Osteoblast (primary cell): ENCODE measurements at regions not wholly inside any gene's neighbourhood (a gene's known extent, or its start where the extent isn't known, plus 50 kb on each side); places are given as distances from the start of the nearest gene placed in this dataset.

ENCODE experiments used
- DNase-seq: peaks from one replicate; pipeline ENCODE4 v3.0.0; 2011; ENCODE audit warnings: low spot score, mixed read lengths; ENCODE audit not compliant: insufficient read length; ENCODE audit errors: missing footprints
- H2AFZ ChIP-seq: 2 replicates; pipeline ENCODE4 v1.6.0; 2011; ENCODE audit warnings: mild to moderate bottlenecking, low read length
- H3K27ac ChIP-seq: 2 replicates; pipeline ENCODE4 v1.5.1; 2011; ENCODE audit warnings: mild to moderate bottlenecking, low read depth, low read length, moderate library complexity
- H3K27me3 ChIP-seq: 2 replicates; pipeline ENCODE4 v1.6.0; 2012; ENCODE audit warnings: mild to moderate bottlenecking, control low read depth, inconsistent platforms, low read length, moderate library complexity; ENCODE audit not compliant: insufficient read depth
- H3K36me3 ChIP-seq: 2 replicates; pipeline ENCODE4 v1.5.1; 2011; ENCODE audit warnings: mild to moderate bottlenecking, low read length, control low read depth, moderate library complexity; ENCODE audit not compliant: insufficient read depth
- H3K4me1 ChIP-seq: 2 replicates; pipeline ENCODE4 v1.5.1; 2011; ENCODE audit warnings: mild to moderate bottlenecking, low read length, control low read depth, moderate library complexity; ENCODE audit not compliant: insufficient read depth
- H3K4me2 ChIP-seq: 2 replicates; pipeline ENCODE4 v1.6.0; 2011; ENCODE audit warnings: mild to moderate bottlenecking, low read length; ENCODE audit not compliant: insufficient read depth
- H3K4me3 ChIP-seq: fragments of 200-600 bp; sonication (generic); 3 replicates; pipeline ENCODE4 v1.5.1; 2012; ENCODE audit warnings: mild to moderate bottlenecking, low read length, inconsistent platforms; ENCODE audit not compliant: insufficient read depth
- H3K79me2 ChIP-seq: 2 replicates; pipeline ENCODE4 v1.6.0; 2012; ENCODE audit warnings: mild to moderate bottlenecking, low read length, control low read depth, inconsistent platforms; ENCODE audit not compliant: insufficient read depth
- H3K9me3 ChIP-seq: 2 replicates; pipeline ENCODE4 v1.5.1; 2011; ENCODE audit warnings: low read depth, low read length, control low read depth
- H4K20me1 ChIP-seq: 2 replicates; pipeline ENCODE4 v1.6.0; 2012; ENCODE audit warnings: mild to moderate bottlenecking, low read length, control low read depth; ENCODE audit not compliant: insufficient read depth
- TF ChIP-seq, protein P1 (sequence below): IDR thresholded peaks from 2 replicates; pipeline ENCODE4 v1.5.1; 2011; ENCODE audit warnings: mild to moderate bottlenecking, low read depth, low read length, moderate library complexity; ENCODE audit errors: extremely low read depth

DNA sequence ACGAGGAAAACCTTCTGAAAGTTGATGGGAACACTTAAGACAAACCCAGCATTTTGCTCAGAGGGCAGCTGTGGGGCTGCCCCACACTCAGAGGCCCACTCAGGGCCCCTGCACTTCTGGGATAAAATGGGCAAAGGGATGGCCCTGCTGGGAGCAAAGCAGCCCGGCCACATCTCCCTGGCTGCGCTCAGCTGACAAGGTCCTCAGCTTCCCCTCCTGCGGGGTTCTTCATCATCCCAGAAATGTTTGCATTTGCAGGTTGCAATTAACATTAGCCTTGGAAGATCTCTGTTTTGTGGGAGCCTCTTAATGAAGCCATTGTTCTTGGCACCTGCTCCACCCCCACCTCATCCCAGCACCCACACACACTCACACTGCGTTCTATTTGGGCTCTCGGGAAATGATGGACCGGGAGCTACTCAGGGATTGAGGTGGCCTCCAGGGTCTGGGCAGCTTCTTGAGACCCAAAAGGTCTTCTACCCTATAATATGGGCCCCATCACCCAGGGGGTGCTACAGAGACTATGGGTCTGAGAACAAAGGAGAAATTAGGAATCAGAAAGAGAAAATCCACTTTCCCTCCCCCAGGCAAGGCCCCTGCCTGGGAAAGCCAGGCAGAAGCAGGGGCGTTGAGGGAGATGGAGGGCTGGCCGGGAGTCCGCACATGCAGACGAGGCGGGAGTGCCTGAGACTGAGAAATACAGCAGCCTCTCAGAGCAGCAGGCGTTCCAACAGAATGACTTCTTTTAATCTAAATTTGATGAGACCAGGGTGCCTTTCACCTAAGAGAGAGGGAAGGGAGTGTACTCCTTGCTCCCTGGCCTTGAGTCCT, 53.7 kb upstream of the RPL38 start:
- Histone ChIP-seq H3K4me1 (no peaks in the 10 kb centered on the region), H3K9me3 (no peaks in the 10 kb centered on the region), H3K4me3 (no peak overlapping the region), H3K36me3 (no peaks in the 10 kb centered on the region), H3K27me3 (no peaks in the 10 kb centered on the region), H2AFZ (no peak overlapping the region), H3K4me2 (no peak overlapping the region), H3K27ac (no peak overlapping the region), H4K20me1 (no peaks in the 10 kb centered on the region), H3K79me2 (no peaks in the 10 kb centered on the region)
- TF ChIP-seq, protein P1, sequence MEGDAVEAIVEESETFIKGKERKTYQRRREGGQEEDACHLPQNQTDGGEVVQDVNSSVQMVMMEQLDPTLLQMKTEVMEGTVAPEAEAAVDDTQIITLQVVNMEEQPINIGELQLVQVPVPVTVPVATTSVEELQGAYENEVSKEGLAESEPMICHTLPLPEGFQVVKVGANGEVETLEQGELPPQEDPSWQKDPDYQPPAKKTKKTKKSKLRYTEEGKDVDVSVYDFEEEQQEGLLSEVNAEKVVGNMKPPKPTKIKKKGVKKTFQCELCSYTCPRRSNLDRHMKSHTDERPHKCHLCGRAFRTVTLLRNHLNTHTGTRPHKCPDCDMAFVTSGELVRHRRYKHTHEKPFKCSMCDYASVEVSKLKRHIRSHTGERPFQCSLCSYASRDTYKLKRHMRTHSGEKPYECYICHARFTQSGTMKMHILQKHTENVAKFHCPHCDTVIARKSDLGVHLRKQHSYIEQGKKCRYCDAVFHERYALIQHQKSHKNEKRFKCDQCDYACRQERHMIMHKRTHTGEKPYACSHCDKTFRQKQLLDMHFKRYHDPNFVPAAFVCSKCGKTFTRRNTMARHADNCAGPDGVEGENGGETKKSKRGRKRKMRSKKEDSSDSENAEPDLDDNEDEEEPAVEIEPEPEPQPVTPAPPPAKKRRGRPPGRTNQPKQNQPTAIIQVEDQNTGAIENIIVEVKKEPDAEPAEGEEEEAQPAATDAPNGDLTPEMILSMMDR = no peak
- DNase-seq = no peak

DNA sequence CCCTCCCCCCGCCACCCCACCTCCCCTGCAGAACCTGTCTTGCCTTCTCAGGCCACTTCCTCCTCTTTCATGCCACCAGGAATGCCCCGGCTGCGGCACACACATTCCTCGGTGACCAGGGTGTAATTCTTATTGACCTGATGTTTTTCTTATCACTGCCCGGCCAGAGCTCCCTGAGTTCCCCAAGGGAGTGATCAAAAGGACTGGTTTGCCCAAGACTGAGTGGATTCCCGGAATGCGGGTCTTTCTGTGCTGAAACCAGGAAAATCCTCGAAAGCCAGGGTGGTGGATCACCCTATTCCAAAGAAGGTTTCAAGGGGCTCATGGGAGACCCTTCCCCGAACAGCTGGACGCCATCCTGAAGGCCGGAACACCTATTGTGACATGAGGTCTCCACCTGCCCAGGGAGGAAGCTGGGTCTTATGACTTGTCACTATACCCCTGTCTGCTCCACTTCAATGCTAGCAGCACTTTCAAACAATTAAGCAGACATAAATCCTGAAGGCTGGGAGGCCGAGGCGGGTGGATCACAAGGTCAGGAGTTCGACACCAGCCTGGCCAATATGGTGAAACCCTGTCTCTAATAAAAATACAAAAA, 53.0 kb upstream of the RPL38 start:
- Histone ChIP-seq H3K4me2 (no peak overlapping the region), H3K79me2 (no peaks in the 10 kb centered on the region), H3K4me3 (no peak overlapping the region), H3K27ac (no peak overlapping the region), H3K27me3 (no peaks in the 10 kb centered on the region), H3K9me3 (no peaks in the 10 kb centered on the region), H4K20me1 (no peaks in the 10 kb centered on the region), H3K36me3 (no peaks in the 10 kb centered on the region), H3K4me1 (no peaks in the 10 kb centered on the region), H2AFZ (no peak overlapping the region)
- no peak for DNase-seq
- TF ChIP-seq, protein P1 = no peak

DNA sequence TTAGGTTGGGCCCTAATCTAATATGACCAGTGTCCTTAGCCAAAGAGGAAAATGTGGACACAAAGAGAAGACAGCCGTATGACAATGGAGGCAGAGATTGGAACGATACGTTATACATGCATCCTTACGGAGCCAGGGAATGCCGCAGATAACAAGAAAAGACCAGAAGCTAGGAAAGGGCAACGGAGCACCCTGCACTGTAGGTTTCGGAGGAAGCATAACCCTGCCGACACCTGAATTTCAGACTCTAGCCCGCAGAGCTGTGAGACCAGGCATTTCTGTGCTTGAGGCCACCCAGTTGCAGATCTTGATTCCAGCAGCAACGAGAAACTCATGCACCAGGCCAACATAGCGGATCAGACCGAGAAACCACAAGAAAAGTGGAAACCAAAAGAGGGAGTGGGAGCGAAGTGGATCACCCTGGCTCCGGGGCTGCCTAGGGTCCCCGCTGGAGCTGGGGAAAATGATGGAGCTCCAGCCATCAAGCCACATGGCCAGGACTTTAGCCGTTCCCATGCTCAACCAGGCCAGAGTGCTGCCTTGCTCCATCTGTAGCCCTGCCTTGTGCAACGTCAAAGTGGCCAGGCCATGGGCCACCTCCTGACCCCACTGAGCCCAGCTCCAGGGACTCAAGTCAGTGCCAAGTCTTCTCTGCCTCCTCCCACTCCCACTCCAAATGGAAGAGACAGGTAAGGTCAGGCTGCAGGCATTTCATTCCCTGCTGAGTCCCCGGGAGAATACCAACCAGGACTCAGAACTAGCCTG, 51.7 kb upstream of the RPL38 start:
- Histone ChIP-seq H3K9me3 (no peaks in the 10 kb centered on the region), H3K79me2 (no peaks in the 10 kb centered on the region), H4K20me1 (no peaks in the 10 kb centered on the region), H3K27ac (no peak overlapping the region), H3K27me3 (no peaks in the 10 kb centered on the region), H3K4me3 (no peak overlapping the region), H3K4me2 (no peak overlapping the region), H2AFZ (no peak overlapping the region), H3K4me1 (no peaks in the 10 kb centered on the region), H3K36me3 (no peaks in the 10 kb centered on the region)
- no peak for DNase-seq
- TF ChIP-seq, protein P1 = no peak
